Activated CD8-positive, alpha-beta T cell treated with anti-CD3 and anti-CD28 coated beads for 36 hours (primary cell): ENCODE measurements at regions not wholly inside any gene's neighbourhood (a gene's known extent, or its start where the extent isn't known, plus 50 kb on each side); places are given as distances from the start of the nearest gene placed in this dataset.

Experiments
- ATAC-seq: fragments of 200-7000 bp; cut with Tn5 transposase; one replicate; pipeline ENCODE4 v1.10.0; 2021; ENCODE audit warnings: mild to moderate bottlenecking, moderate library complexity
- CTCF ChIA-PET: fragments of 350-600 bp; sonication (Branson Sonifier 250); formaldehyde crosslinking; loops from one replicate; lab custom pipeline; 2021; ENCODE audit warnings: antibody characterized with exemption; lab: Charles Lee
- POLR2A ChIA-PET: fragments of 350-600 bp; sonication (Branson Sonifier 250); formaldehyde crosslinking; loops from one replicate; lab custom pipeline; 2021; ENCODE audit warnings: antibody characterized with exemption; lab: Charles Lee
- DNase-seq: peaks from one replicate; pipeline ENCODE4 v3.0.0-alpha.2; 2020
- H3K27ac Mint-ChIP-seq: one replicate; pipeline ENCODE4 v1.8.0; 2021; ENCODE audit warnings: mild to moderate bottlenecking, mixed read lengths
- H3K27me3 Mint-ChIP-seq: one replicate; pipeline ENCODE4 v1.8.0; 2021; ENCODE audit warnings: mixed read lengths
- H3K36me3 Mint-ChIP-seq: one replicate; pipeline ENCODE4 v1.8.0; 2021; ENCODE audit warnings: low read depth, mixed read lengths
- H3K4me1 Mint-ChIP-seq: one replicate; pipeline ENCODE4 v1.8.0; 2021; ENCODE audit warnings: low read depth, mixed read lengths
- H3K4me3 Mint-ChIP-seq: one replicate; pipeline ENCODE4 v1.8.0; 2021; ENCODE audit warnings: mild to moderate bottlenecking, moderate library complexity, mixed read lengths
- H3K9me3 Mint-ChIP-seq: one replicate; pipeline ENCODE4 v1.8.0; 2021; ENCODE audit warnings: mixed read lengths
- CTCF ChIP-seq: fragments of 200-600 bp; IDR thresholded peaks from one replicate; pipeline ENCODE4 v1.8.0; 2022; ENCODE audit warnings: antibody characterized with exemption, mild to moderate bottlenecking
- intact Hi-C: fragments of 100-400 bp; cut with micrococcal nuclease; formaldehyde crosslinking; loops from one replicate; pipeline ENCODE4 v1.10.0; 2022

GRCh38 chr20:59452856-59453255 is 151.5 kb upstream of the PHACTR3 start:
- H3K4me3 Mint-ChIP-seq = no peak overlapping the region
- DNase-seq (no peak), ATAC-seq (no peak)
- TF ChIP-seq CTCF = no peak
- ChIA-PET POLR2A (no interaction called here), CTCF (no interaction called here)
- no peaks in the 10 kb centered on the region for H3K36me3 Mint-ChIP-seq
- no peak overlapping the region for H3K27ac Mint-ChIP-seq
- no peaks in the 10 kb centered on the region for H3K4me1 Mint-ChIP-seq
- intact Hi-C loops = no loop called here
- H3K9me3 Mint-ChIP-seq = no peaks in the 10 kb centered on the region
- H3K27me3 Mint-ChIP-seq = peaks cover 11% of the 10 kb centered on the region

- H3K36me3 Mint-ChIP-seq = no peaks in the 10 kb centered on the region
- H3K4me1 Mint-ChIP-seq = no peaks in the 10 kb centered on the region
- intact Hi-C loops = no loop called here
- ChIA-PET POLR2A (no interaction called here), CTCF (no interaction called here)
- ATAC-seq (no peak), DNase-seq (no peak)
- no peak overlapping the region for H3K27ac Mint-ChIP-seq
- no peak overlapping the region for H3K4me3 Mint-ChIP-seq
- TF ChIP-seq CTCF = no peak
- no peaks in the 10 kb centered on the region for H3K9me3 Mint-ChIP-seq
- H3K27me3 Mint-ChIP-seq = peaks cover 4% of the 10 kb centered on the region
Observed at GRCh38 chr20:59453759-59454560, 150.4 kb upstream of the PHACTR3 start.

GRCh38 chr20:59455402-59456341 is 148.7 kb upstream of the PHACTR3 start:
- ChIA-PET CTCF (interaction anchor here (0.7 to 2.5 kb wide), 15 partner anchors 8 to 586 kb away, joined by 3 to 9 read pairs (median 3); no protein-coding TSS in a partner anchor), POLR2A (no interaction called here)
- H3K36me3 Mint-ChIP-seq = no peaks in the 10 kb centered on the region
- no peaks in the 10 kb centered on the region for H3K9me3 Mint-ChIP-seq
- intact Hi-C loops = no loop called here
- ATAC-seq (no peak), DNase-seq (no peak)
- H3K4me1 Mint-ChIP-seq = no peaks in the 10 kb centered on the region
- peak; percentile 39 for TF ChIP-seq CTCF
- H3K27ac Mint-ChIP-seq = no peak overlapping the region
- no peaks in the 10 kb centered on the region for H3K27me3 Mint-ChIP-seq
- no peak overlapping the region for H3K4me3 Mint-ChIP-seq

GRCh38 chr20:59456342-59457279 is 147.7 kb upstream of the PHACTR3 start:
- H3K27me3 Mint-ChIP-seq = no peaks in the 10 kb centered on the region
- H3K9me3 Mint-ChIP-seq = no peaks in the 10 kb centered on the region
- no peak overlapping the region for H3K4me3 Mint-ChIP-seq
- ChIA-PET POLR2A (no interaction called here), CTCF (interaction anchor here (1.2 to 2.5 kb wide), 7 partner anchors 9 to 61 kb away, joined by 3 to 9 read pairs (median 5); no protein-coding TSS in a partner anchor)
- DNase-seq = no peak
- H3K4me1 Mint-ChIP-seq = no peaks in the 10 kb centered on the region
- intact Hi-C loops = no loop called here
- no peaks in the 10 kb centered on the region for H3K36me3 Mint-ChIP-seq
- no peak overlapping the region for H3K27ac Mint-ChIP-seq
- no peak for TF ChIP-seq CTCF
- no peak for ATAC-seq
